A673 (cell line): ENCODE measurements at regions not wholly inside any gene's neighbourhood (a gene's known extent, or its start where the extent isn't known, plus 50 kb on each side); places are given as distances from the start of the nearest gene placed in this dataset.

Experiments used
- BruUV-seq: library from RNA; stranded (reverse); fragments of 400-500 nt; replicated peaks from 2 replicates; lab custom pipeline; 2021; lab: Mats Ljungman, UMichigan
- CTCF ChIA-PET: fragments of 300-600 bp; sonication (Branson Sonifier 250); formaldehyde crosslinking; loops from one replicate; lab custom pipeline; 2022; ENCODE audit warnings: antibody characterized with exemption; lab: Charles Lee
- POLR2A ChIA-PET: fragments of 300-600 bp; sonication (Branson Sonifier 250); formaldehyde crosslinking; loops from one replicate; lab custom pipeline; 2022; ENCODE audit warnings: antibody characterized with exemption; ENCODE audit not compliant: low non-redundant PET; lab: Charles Lee
- DNase-seq: peaks from one replicate; pipeline ENCODE4 v3.0.0-alpha.2; 2015; ENCODE audit warnings: low spot score
- H3K27ac ChIP-seq: fragments of 200-600 bp; sonication (generic); 2 replicates; pipeline ENCODE4 v1.5.1; 2016; ENCODE audit warnings: mixed run types, low read depth, mild to moderate bottlenecking, mixed read lengths, antibody characterized with exemption, low read length; ENCODE audit not compliant: poor library complexity, severe bottlenecking
- H3K27me3 ChIP-seq: fragments of 200-600 bp; sonication (generic); replicated peaks from 2 replicates; pipeline ENCODE4 v1.6.1; 2017; ENCODE audit warnings: mixed run types, low read depth, mild to moderate bottlenecking, mixed read lengths, antibody characterized with exemption, low read length; ENCODE audit not compliant: insufficient read depth, poor library complexity
- H3K36me3 ChIP-seq: fragments of 200-600 bp; sonication (generic); 2 replicates; pipeline ENCODE4 v1.6.1; 2016; ENCODE audit warnings: mixed run types, mild to moderate bottlenecking, mixed read lengths, antibody characterized with exemption, low read length; ENCODE audit not compliant: insufficient read depth, poor library complexity, severe bottlenecking
- H3K4me1 ChIP-seq: fragments of 200-600 bp; sonication (generic); 2 replicates; pipeline ENCODE4 v1.6.1; 2017; ENCODE audit warnings: mixed run types, mild to moderate bottlenecking, mixed read lengths, antibody characterized with exemption, low read length; ENCODE audit not compliant: insufficient read depth, poor library complexity, severe bottlenecking
- H3K4me3 ChIP-seq: fragments of 200-600 bp; sonication (generic); 2 replicates; pipeline ENCODE4 v1.5.1; 2016; ENCODE audit warnings: low read depth, mixed run types, mild to moderate bottlenecking, mixed read lengths, low read length; ENCODE audit not compliant: poor library complexity, severe bottlenecking
- H3K9me3 ChIP-seq: fragments of 200-600 bp; sonication (generic); 2 replicates; pipeline ENCODE4 v1.6.1; 2016; ENCODE audit warnings: mixed run types, low read depth, mild to moderate bottlenecking, mixed read lengths, antibody characterized with exemption, low read length; ENCODE audit not compliant: poor library complexity, severe bottlenecking
- CTCF ChIP-seq: fragments of 300-800, 200-600 bp; sonication (generic); conservative IDR thresholded peaks from 2 replicates; pipeline ENCODE4 v1.5.1; 2017; ENCODE audit warnings: low read depth, mild to moderate bottlenecking, antibody characterized with exemption, low read length, moderate library complexity, mixed read lengths
- EZH2 ChIP-seq: fragments of 200-600 bp; sonication (generic); IDR thresholded peaks from 2 replicates; pipeline ENCODE4 v1.6.1; 2017; ENCODE audit warnings: borderline replicate concordance, low read depth, mild to moderate bottlenecking, mixed read lengths, antibody characterized with exemption, low read length; ENCODE audit not compliant: poor library complexity, severe bottlenecking
- intact Hi-C: fragments of 100-400 bp; cut with micrococcal nuclease; formaldehyde crosslinking; loops from one replicate; pipeline ENCODE4 v1.10.0; 2022; ENCODE audit not compliant: unreplicated experiment

GRCh38 chr6:99833034-99833433 lies 161.0 kb downstream of the MCHR2 start:
- Histone ChIP-seq H3K4me3 (no peak overlapping the region), H3K9me3 (no peaks in the 10 kb centered on the region), H3K36me3 (no peaks in the 10 kb centered on the region), H3K4me1 (no peaks in the 10 kb centered on the region), H3K27me3 (no peaks in the 10 kb centered on the region), H3K27ac (no peak overlapping the region)
- no TSS peak for BruUV-seq
- DNase-seq, result no peak
- POLR2A ChIA-PET, result no interaction called here
- no peak for TF ChIP-seq CTCF
- TF ChIP-seq EZH2, result no peak
- intact Hi-C loops, result no loop called here
- CTCF ChIA-PET, result no interaction called here

- Histone ChIP-seq H3K27me3 (no peaks in the 10 kb centered on the region), H3K4me1 (no peaks in the 10 kb centered on the region), H3K36me3 (no peaks in the 10 kb centered on the region), H3K9me3 (no peaks in the 10 kb centered on the region), H3K27ac (no peak overlapping the region), H3K4me3 (no peak overlapping the region)
- DNase-seq, result no peak
- intact Hi-C loops, result no loop called here
- BruUV-seq, result no TSS peak
- POLR2A ChIA-PET, result no interaction called here
- CTCF ChIA-PET, result no interaction called here
- no peak for TF ChIP-seq EZH2
- no peak for TF ChIP-seq CTCF
Observed at GRCh38 chr6:99836471-99836870, 157.6 kb downstream of the MCHR2 start.

DNA sequence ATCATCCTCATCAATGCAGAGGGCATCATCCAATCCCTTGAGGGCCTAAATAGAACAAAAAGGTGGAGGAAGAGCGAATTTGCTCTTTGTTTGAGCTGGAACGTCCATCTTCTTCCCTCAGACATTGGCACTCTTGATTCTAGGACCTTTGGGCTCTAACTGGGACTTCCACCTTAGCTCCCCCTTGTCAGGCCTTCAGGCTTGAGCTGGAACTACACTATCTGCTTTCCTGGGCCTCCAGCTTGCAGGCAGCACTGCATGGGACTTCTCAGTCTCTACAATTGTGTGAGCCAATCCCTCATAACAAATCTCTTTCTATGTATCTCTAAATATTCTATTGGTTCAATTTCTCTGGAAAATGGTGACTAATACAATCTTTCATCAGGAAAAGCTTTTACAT lies 155.4 kb downstream of the MCHR2 start:
- TF ChIP-seq CTCF (no peak), EZH2 (no peak)
- no peak overlapping the region for H3K4me3 ChIP-seq
- no peak overlapping the region for H3K27ac ChIP-seq
- DNase-seq, result no peak
- no peaks in the 10 kb centered on the region for H3K36me3 ChIP-seq
- BruUV-seq, result no TSS peak
- no peaks in the 10 kb centered on the region for H3K9me3 ChIP-seq
- ChIA-PET CTCF (no interaction called here), POLR2A (no interaction called here)
- H3K4me1 ChIP-seq, result no peaks in the 10 kb centered on the region
- intact Hi-C loops, result no loop called here
- H3K27me3 ChIP-seq, result no peaks in the 10 kb centered on the region
